Neural cell (in vitro differentiated cells): ENCODE measurements at regions not wholly inside any gene's neighbourhood (a gene's known extent, or its start where the extent isn't known, plus 50 kb on each side); places are given as distances from the start of the nearest gene placed in this dataset.

Experiments used
- CTCF ChIP-seq: fragments of 450-650 bp; IDR thresholded peaks from 2 replicates; pipeline ENCODE4 v1.5.1; 2014; ENCODE audit warnings: antibody characterized with exemption, mild to moderate bottlenecking, moderate library complexity; ENCODE audit not compliant: poor library complexity, severe bottlenecking
- EZH2 ChIP-seq: fragments of 200-600, 300-800 bp; shearing (Covaris generic), sonication (generic); IDR thresholded peaks from 2 replicates; pipeline ENCODE4 v1.6.1; 2014; ENCODE audit warnings: antibody characterized with exemption, low read length, borderline replicate concordance, mild to moderate bottlenecking; ENCODE audit not compliant: insufficient read depth, poor library complexity, severe bottlenecking
- POLR2AphosphoS5 ChIP-seq: IDR thresholded peaks from 2 replicates; pipeline ENCODE4 v1.6.1; 2012
- RAD21 ChIP-seq: fragments of 450-650 bp; conservative IDR thresholded peaks from 2 replicates; pipeline ENCODE4 v1.6.1; 2014; ENCODE audit warnings: antibody characterized with exemption, mild to moderate bottlenecking, moderate library complexity
- TAF1 ChIP-seq: IDR thresholded peaks from 2 replicates; pipeline ENCODE4 v1.6.1; 2012; ENCODE audit warnings: low read depth

- TF ChIP-seq CTCF (no peak), TAF1 (no peak), POLR2AphosphoS5 (no peak), EZH2 (no peak), RAD21 (no peak)
Measured at GRCh38 chr6:11404838-11405237, 132.7 kb upstream of the TMEM170B start.
